ENCODE measurements at regions not wholly inside any gene's neighbourhood (a gene's known extent, or its start where the extent isn't known, plus 50 kb on each side); places are given as distances from the start of the nearest gene placed in this dataset.

DNA sequence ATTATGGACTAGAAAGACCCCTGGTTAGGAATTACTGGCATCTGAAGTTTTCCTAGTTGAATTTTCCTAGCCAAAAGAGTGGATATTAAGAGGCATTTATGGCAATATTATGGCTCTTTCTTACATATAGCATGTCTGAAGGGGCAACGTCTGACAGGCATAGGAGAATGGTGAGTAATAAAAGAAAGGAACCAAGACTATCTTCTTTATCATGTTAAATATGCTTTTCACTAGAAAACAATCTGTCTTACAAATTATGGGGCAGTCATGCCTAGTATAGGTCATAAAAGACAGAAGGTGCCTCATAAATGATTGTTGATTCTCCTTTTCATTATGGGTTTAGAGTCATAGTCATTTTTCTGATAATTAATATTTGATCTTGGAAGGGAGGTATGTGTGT is 431.1 kb upstream of the HTR2C start:
- TF ChIP-seq, protein P1, sequence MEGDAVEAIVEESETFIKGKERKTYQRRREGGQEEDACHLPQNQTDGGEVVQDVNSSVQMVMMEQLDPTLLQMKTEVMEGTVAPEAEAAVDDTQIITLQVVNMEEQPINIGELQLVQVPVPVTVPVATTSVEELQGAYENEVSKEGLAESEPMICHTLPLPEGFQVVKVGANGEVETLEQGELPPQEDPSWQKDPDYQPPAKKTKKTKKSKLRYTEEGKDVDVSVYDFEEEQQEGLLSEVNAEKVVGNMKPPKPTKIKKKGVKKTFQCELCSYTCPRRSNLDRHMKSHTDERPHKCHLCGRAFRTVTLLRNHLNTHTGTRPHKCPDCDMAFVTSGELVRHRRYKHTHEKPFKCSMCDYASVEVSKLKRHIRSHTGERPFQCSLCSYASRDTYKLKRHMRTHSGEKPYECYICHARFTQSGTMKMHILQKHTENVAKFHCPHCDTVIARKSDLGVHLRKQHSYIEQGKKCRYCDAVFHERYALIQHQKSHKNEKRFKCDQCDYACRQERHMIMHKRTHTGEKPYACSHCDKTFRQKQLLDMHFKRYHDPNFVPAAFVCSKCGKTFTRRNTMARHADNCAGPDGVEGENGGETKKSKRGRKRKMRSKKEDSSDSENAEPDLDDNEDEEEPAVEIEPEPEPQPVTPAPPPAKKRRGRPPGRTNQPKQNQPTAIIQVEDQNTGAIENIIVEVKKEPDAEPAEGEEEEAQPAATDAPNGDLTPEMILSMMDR (IDR thresholded peaks at IDR 0.05; ENCODE audit: low read length): no peak
- TF ChIP-seq EZH2 (IDR thresholded peaks at IDR 0.05; ENCODE audit: borderline replicate concordance, low read length): no peak

Data from OCI-LY1 (cell line).